K562 (cell line): ENCODE measurements at regions not wholly inside any gene's neighbourhood (a gene's known extent, or its start where the extent isn't known, plus 50 kb on each side); places are given as distances from the start of the nearest gene placed in this dataset.

Experiments used
- ATAC-seq: fragments of 200-7000 bp; cut with Tn5 transposase; 3 replicates; pipeline ENCODE4 v1.9.1; 2020; ENCODE audit warnings: moderate library complexity
- BruUV-seq: library from RNA; stranded (reverse); fragments of 400-500 nt; replicated peaks from 2 replicates; lab custom pipeline; 2021; lab: Mats Ljungman, UMichigan
- CTCF ChIA-PET: fragments of 300-600 bp; formaldehyde crosslinking; extraction: SDS; loops from one replicate; lab custom pipeline; 2021; ENCODE audit warnings: low intra/inter-chr PET ratio; lab: Yijun Ruan, JAX
- POLR2A ChIA-PET: fragments of 300-600, 350-650 bp; sonication (Branson Sonifier 250); formaldehyde crosslinking; extraction: SDS; loops from one replicate; lab custom pipeline; 2021; ENCODE audit warnings: antibody characterized with exemption, inconsistent platforms; lab: Yijun Ruan, JAX
- DNase-seq, 4 experiments: peaks; one replicate each; pipeline versions ENCODE4 v3.0.0 to v3.0.0-alpha.2; 2011 to 2018; ENCODE audit warnings: low spot score in 3 of 4, mixed read lengths in 3 of 4; ENCODE audit errors: extremely low read depth in 1 of 4
- FAIRE-seq: peaks from 2 replicates; lab custom pipeline; 2011; peaks lifted over from hg19 to GRCh38; lab: Jason Lieb, UNC
- H2AFZ ChIP-seq: 2 replicates; pipeline ENCODE4 v1.6.0; 2011; ENCODE audit warnings: low read depth, low read length, control low read depth, inconsistent platforms
- H3K27ac ChIP-seq: fragments of 200-600 bp; 3 replicates; pipeline ENCODE4 v1.8.0; 2011; ENCODE audit warnings: low read depth, mild to moderate bottlenecking, control low read depth, inconsistent platforms, low read length, moderate library complexity, mixed read lengths; ENCODE audit errors: extremely low read depth
- H3K27me3 ChIP-seq, 2 experiments: fragments of 300-600 bp in 1 of 2; 2 replicates in 1 of 2; 3 replicates in 1 of 2; pipeline versions ENCODE4 v1.6.0 to v1.8.0; 2011; ENCODE audit warnings: inconsistent platforms in 2 of 2, low read length in 2 of 2, mild to moderate bottlenecking in 1 of 2, mixed read lengths in 1 of 2, moderate library complexity in 1 of 2; ENCODE audit not compliant: control insufficient read depth in 2 of 2, insufficient read depth in 2 of 2
- H3K36me3 ChIP-seq: fragments of 300-600 bp; 3 replicates; pipeline ENCODE4 v1.8.0; 2011; ENCODE audit warnings: mild to moderate bottlenecking, low read length, inconsistent platforms; ENCODE audit not compliant: control insufficient read depth, insufficient read depth
- H3K4me1 ChIP-seq, 2 experiments: fragments of 200-600 bp in 1 of 2; replicated peaks in 1 of 2; 2 replicates in 1 of 2; 3 replicates in 1 of 2; pipeline versions ENCODE4 v1.5.1 to v1.8.0; 2011; ENCODE audit warnings: inconsistent platforms in 2 of 2, low read length in 2 of 2, mild to moderate bottlenecking in 1 of 2, mixed read lengths in 1 of 2, moderate library complexity in 1 of 2; ENCODE audit not compliant: control insufficient read depth in 2 of 2, insufficient read depth in 2 of 2
- H3K4me2 ChIP-seq: 2 replicates; pipeline ENCODE4 v1.6.1; 2011; ENCODE audit warnings: low read length, control low read depth, inconsistent platforms, mixed read lengths; ENCODE audit not compliant: insufficient read depth
- H3K4me3 ChIP-seq: fragments of 200-600 bp; sonication (generic), shearing (Covaris generic); 2 replicates; pipeline ENCODE4 v1.5.1; 2016; ENCODE audit warnings: control low read depth, inconsistent platforms
- H3K79me2 ChIP-seq: fragments of 200-600 bp; 3 replicates; pipeline ENCODE4 v1.8.0; 2011; ENCODE audit warnings: low read length, inconsistent platforms; ENCODE audit not compliant: control insufficient read depth, insufficient read depth
- H3K9ac ChIP-seq, 2 experiments: 2 replicates each; pipeline versions ENCODE4 v1.6.0 to v1.6.1; 2011; ENCODE audit warnings: low read depth in 2 of 2, low read length in 2 of 2, control low read depth in 1 of 2, inconsistent platforms in 1 of 2, mild to moderate bottlenecking in 1 of 2, mixed read lengths in 1 of 2; ENCODE audit not compliant: insufficient read depth in 1 of 2
- H3K9me1 ChIP-seq: one replicate; pipeline ENCODE4 v1.6.0; 2011; ENCODE audit warnings: inconsistent platforms, mild to moderate bottlenecking, low read length, moderate library complexity; ENCODE audit not compliant: control insufficient read depth, insufficient read depth
- H3K9me3 ChIP-seq: replicated peaks from 2 replicates; pipeline ENCODE4 v1.5.1; 2011; ENCODE audit warnings: low read depth, low read length, inconsistent platforms; ENCODE audit not compliant: control insufficient read depth, insufficient read depth
- H4K20me1 ChIP-seq: replicated peaks from 2 replicates; pipeline ENCODE4 v1.6.1; 2011; ENCODE audit warnings: low read length, inconsistent platforms, mixed read lengths; ENCODE audit not compliant: control insufficient read depth, insufficient read depth
- CBX3 ChIP-seq, 2 experiments: IDR thresholded peaks; 1 replicate in 1 of 2; 2 replicates in 1 of 2; pipeline ENCODE4 v1.6.1; 2012; ENCODE audit warnings: inconsistent platforms in 2 of 2, low read length in 2 of 2, borderline replicate concordance in 1 of 2, control low read depth in 1 of 2
- HDAC6 ChIP-seq: IDR thresholded peaks from 2 replicates; pipeline ENCODE4 v1.6.1; 2012; ENCODE audit warnings: low read depth, mild to moderate bottlenecking, control low read depth, inconsistent platforms, low read length, moderate library complexity
- KLF1 ChIP-seq: fragments of 450-650 bp; IDR thresholded peaks from 2 replicates; pipeline ENCODE4 v1.6.1; 2016; ENCODE audit warnings: missing genetic modification characterization, missing compliant biosample characterization
- ZNF512 ChIP-seq: IDR thresholded peaks from 2 replicates; pipeline ENCODE4 v1.6.1; 2016; ENCODE audit warnings: missing genetic modification characterization, missing compliant biosample characterization
- ZNF639 ChIP-seq, 2 experiments: fragments of 200-800 bp in 1 of 2; sonication (Bioruptor generic) in 1 of 2; sonication (generic) in 1 of 2; formaldehyde crosslinking in 1 of 2; IDR thresholded peaks in 1 of 2; conservative IDR thresholded peaks in 1 of 2; 2 replicates each; pipeline versions ENCODE4 v1.5.0 to v1.6.1; 2016 to 2020; ENCODE audit warnings: missing compliant biosample characterization in 1 of 2, missing genetic modification characterization in 1 of 2, missing genetic modification reagents in 1 of 2
- WGBS: fragments of 100-300 bp; shearing (Covaris generic); methylation state at CpG from one replicate; pipeline ENCODE4 v1.1.6; 2016; ENCODE audit warnings: low coverage, mixed read lengths; ENCODE audit not compliant: insufficient coverage; ENCODE audit errors: missing lambda C conversion rate; 5-methylcytosine and 5-hydroxymethylcytosine counted together
- in situ Hi-C: fragments of 300-500 bp; cut with MboI; formaldehyde crosslinking; loops from 4 replicates; pipeline ENCODE4 v1.15.0; 2018; ENCODE audit warnings: inconsistent platforms, mixed read lengths
- intact Hi-C: fragments of 100-400 bp; cut with micrococcal nuclease; formaldehyde crosslinking; loops from 2 replicates; pipeline ENCODE4 v1.14.2; 2022

- no peak for TF ChIP-seq HDAC6
- no peak for TF ChIP-seq CBX3 (IDR thresholded peaks at IDR 0.05; ENCODE audit: borderline replicate concordance in 1 of 2, low read length in 2 of 2)
- peak; percentile 62 for TF ChIP-seq ZNF512 (tag)
- TF ChIP-seq KLF1: no peak
- no peak for TF ChIP-seq ZNF639 (CRISPR knock-in tag; conservative IDR thresholded peaks at IDR 0.05 in 1 of 2, IDR thresholded peaks at IDR 0.05 in 1 of 2)
- Histone ChIP-seq H3K79me2 (no peaks in the 10 kb centered on the region), H4K20me1 (no peaks in the 10 kb centered on the region), H3K36me3 (no peaks in the 10 kb centered on the region), H3K9me1 (no peaks in the 10 kb centered on the region), H3K9ac (no peak overlapping the region), H3K27ac (no peak overlapping the region), H3K27me3 (peaks cover 2 to 9% of the 10 kb centered on the region in 2 experiments), H3K4me2 (no peak overlapping the region), H3K9me3 (no peaks in the 10 kb centered on the region), H3K4me1 (no peaks in the 10 kb centered on the region), H2AFZ (no peak overlapping the region), H3K4me3 (no peak overlapping the region)
- 2% methylated on average over 4 of the region's 5 CpGs for WGBS
- in situ Hi-C loops (no loop called here), intact Hi-C loops (no loop called here)
- ChIA-PET POLR2A (interaction anchor here (0.7 kb wide), 1 partner anchor 115 kb away, joined by 3 read pairs; no protein-coding TSS in a partner anchor), CTCF (no interaction called here)
- FAIRE-seq (no peak), DNase-seq (no peak), ATAC-seq (no peak)
- no TSS peak for BruUV-seq
These were observed 90.4 kb upstream of the TMCC3 start for GRCh38 chr12:94740601-94741362.
